ENCODE measurements at regions not wholly inside any gene's neighbourhood (a gene's known extent, or its start where the extent isn't known, plus 50 kb on each side); places are given as distances from the start of the nearest gene placed in this dataset.

GRCh38 chr10:78250313-78251015, 216.8 kb downstream of the RPS24 start:
- no peak for DNase-seq

GRCh38 chr10:78251016-78251385, 217.3 kb downstream of the RPS24 start:
- no peak for DNase-seq

GRCh38 chr10:78252286-78252685, 218.6 kb downstream of the RPS24 start:
- no peak for DNase-seq

DNA sequence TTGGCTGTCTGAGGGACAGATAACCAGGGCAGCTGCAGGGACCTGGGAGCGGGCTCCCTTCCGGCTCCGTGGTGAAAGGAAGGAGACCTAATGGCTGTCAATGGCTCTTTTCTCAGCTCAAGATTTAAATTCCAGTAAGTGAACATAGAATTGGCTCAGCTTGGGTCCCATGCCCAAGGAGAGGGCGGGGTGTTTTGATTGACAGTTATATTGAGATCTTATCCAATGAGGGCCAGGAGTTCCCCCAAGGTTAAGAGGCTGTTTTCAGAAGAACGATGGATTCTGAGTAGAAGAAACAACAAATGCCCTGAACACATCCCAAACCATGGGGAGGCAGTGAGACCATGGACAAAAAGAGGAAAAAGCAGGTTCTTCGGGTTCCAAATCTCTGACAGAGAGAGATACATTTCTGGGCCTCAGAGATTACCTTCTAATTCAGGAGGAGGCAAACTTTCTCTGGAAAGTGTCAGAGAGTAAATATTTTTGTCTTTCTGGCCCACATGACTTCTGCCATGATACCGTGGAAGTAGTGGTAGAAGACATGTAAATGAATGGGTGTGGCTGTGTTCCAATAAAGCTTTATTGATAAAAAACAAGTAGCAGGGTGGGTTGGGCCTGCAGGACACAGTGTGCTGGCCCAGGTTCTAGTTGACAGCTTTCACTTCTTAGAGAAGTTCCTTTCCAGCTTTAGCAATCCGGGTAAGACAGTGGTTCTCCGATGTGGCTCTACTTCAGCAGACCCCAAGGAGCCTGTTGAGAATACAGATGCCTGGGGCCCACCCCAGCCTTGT, 219.6 kb downstream of the RPS24 start:
- DNase-seq, result no peak

- DNase-seq, result no peak
These were observed 220.3 kb downstream of the RPS24 start for GRCh38 chr10:78254013-78254412.

DNA sequence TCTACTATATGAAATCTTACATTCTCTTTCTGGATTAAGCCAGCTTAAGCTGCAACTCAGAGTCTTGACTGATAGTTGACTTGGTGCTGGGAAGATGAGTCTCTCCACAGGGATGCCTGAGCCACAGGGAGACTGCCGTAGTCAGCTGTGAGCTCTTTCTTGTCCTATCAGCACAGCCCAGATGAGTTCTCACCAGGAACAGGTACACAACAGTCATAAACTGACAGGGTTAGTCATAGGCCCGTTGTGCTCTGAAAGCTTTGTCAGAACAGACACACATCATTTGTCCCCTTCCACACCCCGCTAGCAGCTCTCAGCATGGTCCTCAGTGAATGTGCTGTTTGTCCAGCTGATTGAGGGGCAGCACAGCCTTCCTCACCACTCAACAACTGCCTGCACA, 221.6 kb downstream of the RPS24 start:
- DNase-seq, result no peak

DNA sequence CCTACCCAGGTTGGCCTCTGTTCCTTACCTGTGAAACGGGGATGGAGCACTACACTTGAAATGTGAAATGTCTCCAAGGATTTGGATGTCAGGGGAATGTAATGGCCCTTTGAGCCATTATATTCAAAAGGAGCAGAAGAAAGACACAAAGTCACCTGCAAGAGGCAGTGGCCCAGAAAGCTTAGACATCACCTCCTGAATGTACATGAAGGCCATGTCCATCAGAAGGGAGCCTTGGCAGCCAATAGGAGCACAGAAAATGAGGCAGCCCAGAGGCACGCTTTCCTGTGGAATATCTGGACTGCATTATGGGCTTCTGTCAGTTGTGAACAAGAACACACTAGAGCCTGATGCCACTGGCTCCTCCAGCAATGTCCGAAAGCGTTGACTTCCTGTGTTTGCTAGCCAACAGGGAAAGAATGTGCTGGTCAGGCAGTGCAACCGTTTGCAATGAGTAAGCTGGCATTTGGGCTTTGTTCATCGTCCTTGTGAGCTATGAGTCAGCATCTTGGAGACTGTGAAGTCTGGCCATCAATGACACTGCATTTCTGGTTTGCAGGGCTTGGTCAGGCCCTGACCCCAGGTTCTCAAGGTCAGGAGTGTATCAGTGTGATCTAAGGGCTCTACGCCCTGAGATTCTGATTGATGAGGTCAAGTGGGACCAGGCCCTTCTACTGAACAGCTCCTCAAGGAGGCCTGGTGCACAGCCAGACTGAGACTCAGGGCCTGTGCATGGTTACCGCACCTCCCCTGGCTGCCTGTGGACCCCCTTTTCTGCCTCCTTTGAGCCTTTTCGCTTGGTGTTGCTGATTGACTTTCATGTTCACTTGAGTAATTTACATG, 222.4 kb downstream of the RPS24 start:
- DNase-seq, result no peak

GRCh38 chr10:78258323-78259030, 224.8 kb downstream of the RPS24 start:
- DNase-seq, result no peak

- DNase-seq, result no peak
These were observed 225.7 kb downstream of the RPS24 start for GRCh38 chr10:78259391-78259790.

DNA sequence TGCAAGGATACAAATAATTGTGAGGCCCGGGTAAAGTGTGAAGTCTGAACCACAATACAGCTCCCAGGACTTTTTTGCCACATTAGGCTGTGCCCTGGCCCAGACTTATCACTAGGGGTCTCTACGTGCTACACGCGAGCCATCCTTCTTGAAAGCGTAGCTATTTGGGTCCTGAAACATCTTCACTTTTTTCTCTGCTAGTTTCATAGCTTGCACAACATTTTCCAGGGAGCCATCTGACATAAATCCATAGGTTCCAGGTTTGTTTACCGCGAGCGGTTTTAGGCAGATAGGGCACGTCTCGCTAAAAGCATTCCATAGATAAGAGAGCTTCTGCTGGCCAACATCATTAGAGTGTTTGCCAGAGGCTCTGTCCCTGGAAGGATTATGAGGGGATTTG, 226.5 kb downstream of the RPS24 start:
- no peak for DNase-seq

DNA sequence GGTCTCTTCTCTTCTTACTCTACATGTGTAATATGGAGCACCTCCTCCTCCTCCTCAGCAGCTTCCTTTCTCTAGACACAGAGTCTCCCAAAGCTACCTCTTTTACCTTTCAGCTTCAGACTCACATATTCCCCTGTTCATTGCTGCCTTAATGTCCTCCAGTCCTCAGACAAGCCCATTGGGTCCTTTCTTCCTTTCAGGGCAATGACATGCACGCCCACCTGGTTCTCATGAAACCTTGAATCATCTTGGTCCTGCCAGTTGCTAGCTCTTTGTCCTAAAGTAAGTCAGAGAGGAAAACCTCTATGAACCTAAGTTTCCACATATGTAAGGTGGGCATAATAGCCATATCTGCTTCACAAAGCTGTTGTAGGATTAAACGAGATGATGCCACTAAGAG, 227.0 kb downstream of the RPS24 start:
- DNase-seq, result no peak

DNA sequence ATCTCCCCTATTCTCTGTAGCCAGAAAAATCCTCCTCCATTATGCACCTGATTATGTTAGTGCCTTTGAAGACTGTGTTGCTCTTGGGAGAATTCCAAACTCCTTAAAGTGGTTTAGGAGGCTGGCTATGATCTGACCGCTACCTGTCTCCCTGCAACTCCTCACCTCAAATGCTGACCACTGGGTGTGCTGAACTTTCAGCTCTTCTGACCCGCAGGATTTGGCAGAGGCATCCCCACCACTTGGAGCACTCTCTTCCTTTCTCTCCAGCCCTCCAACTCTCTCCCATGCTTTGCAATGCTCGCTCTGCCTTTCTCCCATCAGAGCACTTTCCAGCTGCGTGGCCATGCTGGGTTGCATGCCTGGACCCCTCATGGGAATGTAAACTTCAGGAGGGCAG, 227.6 kb downstream of the RPS24 start:
- DNase-seq, result no peak

GRCh38 chr10:78262860-78263259, 229.2 kb downstream of the RPS24 start:
- DNase-seq, result no peak

- no peak for DNase-seq
These were observed 229.9 kb downstream of the RPS24 start for GRCh38 chr10:78263521-78263988.

DNA sequence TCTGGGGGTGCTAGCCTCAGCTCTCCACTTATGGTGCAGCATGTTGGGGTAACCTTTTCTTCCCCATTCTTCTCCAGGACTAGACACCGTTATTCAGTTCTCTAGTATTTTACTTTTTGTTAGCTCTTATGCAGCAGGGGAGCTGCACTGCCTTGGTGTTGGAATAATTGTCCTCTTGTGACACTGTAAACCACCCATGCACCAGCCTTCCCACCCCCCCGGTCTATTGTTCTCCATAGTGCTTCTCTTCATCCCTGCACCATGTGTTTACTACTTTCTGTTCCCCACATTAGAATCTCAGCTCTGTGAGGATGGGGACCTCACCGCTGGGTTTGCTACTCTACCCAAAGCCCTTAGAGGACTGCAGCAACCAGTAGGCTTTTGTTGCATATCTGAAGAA, 230.7 kb downstream of the RPS24 start:
- no peak for DNase-seq

GRCh38 chr10:78266741-78267469, 233.2 kb downstream of the RPS24 start:
- DNase-seq, result no peak

GRCh38 chr10:78267598-78267997, 233.9 kb downstream of the RPS24 start:
- no peak for DNase-seq

DNA sequence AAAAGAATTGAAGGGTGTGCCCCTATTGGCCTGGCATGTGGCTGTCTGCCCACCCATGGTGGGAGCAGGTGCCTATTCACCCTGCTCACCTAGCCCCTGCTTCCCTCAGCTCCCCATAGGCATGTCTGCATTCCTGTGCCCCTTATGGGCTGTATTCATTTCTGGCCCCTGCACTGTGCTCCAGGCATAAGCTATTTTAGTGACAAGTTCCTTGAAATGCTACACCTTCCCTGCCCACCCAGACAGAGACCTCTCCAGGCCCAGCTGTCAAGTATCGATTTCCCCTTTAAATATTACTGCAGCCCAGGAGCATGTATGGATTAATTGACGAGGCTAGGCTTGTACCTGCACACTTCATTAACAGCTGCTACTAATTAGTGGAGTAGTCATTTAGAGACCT, 235.4 kb downstream of the RPS24 start:
- no peak for DNase-seq

DNA sequence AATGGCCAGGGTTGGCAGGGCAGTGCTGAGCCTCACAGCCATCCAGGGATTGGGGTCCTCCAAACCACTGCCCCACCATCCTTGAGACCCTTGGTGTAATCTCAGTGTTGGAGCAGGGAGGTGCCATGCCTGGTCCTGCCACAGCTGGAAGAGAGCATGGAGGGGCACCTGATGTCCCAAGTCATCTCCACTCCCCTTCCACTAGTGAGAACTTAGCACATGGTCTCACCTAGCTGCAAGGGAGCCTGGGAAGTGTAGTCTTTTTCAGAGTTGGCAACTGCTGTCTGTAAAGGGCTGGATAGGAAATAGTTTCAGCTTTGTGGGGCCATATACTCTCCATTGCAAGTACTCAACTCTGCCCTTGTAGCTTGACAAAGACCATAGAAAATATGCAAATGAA, 238.7 kb downstream of the RPS24 start:
- no peak for DNase-seq

- no peak for DNase-seq
These were observed 240.8 kb downstream of the RPS24 start for GRCh38 chr10:78274491-78274890.

DNA sequence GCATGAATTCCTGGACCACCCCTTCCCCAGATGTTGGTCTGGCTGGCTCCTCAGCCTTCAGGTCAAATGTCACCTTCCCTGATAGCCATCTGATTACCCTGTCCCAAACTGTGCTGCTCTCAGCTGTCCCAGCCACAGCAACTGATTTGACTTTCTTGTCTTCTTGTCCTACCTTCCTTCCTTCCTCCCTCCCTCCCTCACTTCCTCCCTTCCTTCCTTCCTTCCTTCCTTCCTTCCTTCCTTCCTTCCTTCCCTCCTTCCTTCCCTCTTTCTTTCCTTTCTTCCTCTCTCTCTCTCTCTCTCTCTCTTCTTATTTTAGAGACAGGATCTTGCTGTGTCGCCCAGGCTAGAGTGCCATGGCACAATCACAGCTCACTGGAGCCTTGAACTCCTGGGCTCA, 242.5 kb downstream of the RPS24 start:
- no peak for DNase-seq
